Right lobe of liver (tissue), 6 donors: ENCODE measurements at regions not wholly inside any gene's neighbourhood (a gene's known extent, or its start where the extent isn't known, plus 50 kb on each side); places are given as distances from the start of the nearest gene placed in this dataset.

Experiments used
- ATAC-seq, 4 donors: fragments of 200-7000 bp; cut with Tn5 transposase; one replicate each; pipeline ENCODE4 v1.9.1; 2020; ENCODE audit warnings: mild to moderate bottlenecking in 4 of 4, moderate library complexity in 4 of 4
- DNase-seq, 3 donors: peaks; one replicate each; pipeline ENCODE4 v3.0.0-alpha.2; 2020
- H3K27ac ChIP-seq, 3 donors: fragments of 200-600 bp; one replicate each; pipeline ENCODE4 v1.8.0; 2022
- H3K27me3 ChIP-seq, 2 donors: fragments of 200-600 bp; one replicate each; pipeline ENCODE4 v1.8.0; 2022
- H3K36me3 ChIP-seq, 4 donors: fragments of 200-600 bp; sonication (generic) in 1 of 4; one replicate each; pipeline versions ENCODE4 v1.5.1 to v1.8.0; 2017 to 2022; ENCODE audit warnings: control low read depth in 1 of 4
- H3K4me1 ChIP-seq, 4 donors: fragments of 200-600 bp; sonication (generic) in 1 of 4; one replicate each; pipeline versions ENCODE4 v1.5.1 to v1.8.0; 2017 to 2022; ENCODE audit warnings: control low read depth in 1 of 4
- H3K4me3 ChIP-seq, 3 donors: fragments of 200-600 bp; one replicate each; pipeline ENCODE4 v1.8.0; 2022
- H3K9me3 ChIP-seq, 4 donors: fragments of 200-600 bp; sonication (generic) in 1 of 4; one replicate each; pipeline versions ENCODE4 v1.5.1 to v1.8.0; 2017 to 2022; ENCODE audit warnings: control low read depth in 1 of 4
- CTCF ChIP-seq, 4 donors: fragments of 200-600 bp in 3 of 4; fragments of 450-650 bp in 1 of 4; IDR thresholded peaks; one replicate each; pipeline versions ENCODE4 v1.5.1 to v1.8.0; 2016 to 2022; ENCODE audit warnings: antibody characterized with exemption in 4 of 4, mild to moderate bottlenecking in 2 of 4
- POLR2A ChIP-seq: fragments of 450-650 bp; IDR thresholded peaks from one replicate; pipeline ENCODE4 v1.6.1; 2017; ENCODE audit warnings: antibody characterized with exemption, mild to moderate bottlenecking
- WGBS: methylation state at CpG from one replicate; pipeline ENCODE4 v1.1.6; 2018; ENCODE audit warnings: low coverage, low lambda C conversion rate; ENCODE audit not compliant: insufficient coverage; ENCODE audit errors: missing lambda C conversion rate; 5-methylcytosine and 5-hydroxymethylcytosine counted together
- intact Hi-C, 2 donors: fragments of 100-400 bp; cut with DNase I; formaldehyde crosslinking; loops; one replicate each; pipeline versions ENCODE4 v1.11.2 to v1.14.1; 2022
- donor health status: DM: no; HTN: yes; CAD: no.
- donor health status: DM: no; HTN: no; CAD: no.
- donor health status: DM: no; HTN: no; CAD: no.
- donor health status: DM: no; HTN: yes; CAD: no.
- donor health status: DM: no; HTN: yes; CAD: no.

GRCh38 chr5:97363577-97363976, 180.5 kb upstream of the RIOK2 start:
- ATAC-seq, result no peak
- Histone ChIP-seq H3K4me1 (no peaks in the 10 kb centered on the region), H3K36me3 (no peaks in the 10 kb centered on the region), H3K27ac (no peak overlapping the region), H3K9me3 (no peaks in the 10 kb centered on the region), H3K27me3 (no peaks in the 10 kb centered on the region), H3K4me3 (no peak overlapping the region)
- no peak for DNase-seq
- TF ChIP-seq POLR2A (no peak), CTCF (IDR thresholded peaks at IDR 0.05) (no peak)
- intact Hi-C loops, result no loop called here
- 52% methylated on average over 3 of the region's 3 CpGs for WGBS

GRCh38 chr5:97364731-97365130, 181.7 kb upstream of the RIOK2 start:
- Histone ChIP-seq H3K4me1 (no peaks in the 10 kb centered on the region), H3K4me3 (no peak overlapping the region), H3K36me3 (no peaks in the 10 kb centered on the region), H3K27me3 (no peaks in the 10 kb centered on the region), H3K27ac (no peak overlapping the region), H3K9me3 (no peaks in the 10 kb centered on the region)
- no peak for ATAC-seq
- TF ChIP-seq CTCF (IDR thresholded peaks at IDR 0.05) (no peak), POLR2A (no peak)
- intact Hi-C loops, result no loop called here
- WGBS, result 42% methylated on average over 1 of the region's 1 CpG
- DNase-seq, result no peak

GRCh38 chr5:97365163-97365845, 182.3 kb upstream of the RIOK2 start:
- TF ChIP-seq CTCF (IDR thresholded peaks at IDR 0.05) (no peak), POLR2A (no peak)
- no peaks in the 10 kb centered on the region for H3K36me3 ChIP-seq
- no peaks in the 10 kb centered on the region for H3K9me3 ChIP-seq

GRCh38 chr5:97365918-97366317, 182.9 kb upstream of the RIOK2 start:
- Histone ChIP-seq H3K27me3 (no peaks in the 10 kb centered on the region), H3K4me1 (no peaks in the 10 kb centered on the region), H3K9me3 (no peaks in the 10 kb centered on the region), H3K27ac (no peak overlapping the region), H3K4me3 (no peak overlapping the region), H3K36me3 (no peaks in the 10 kb centered on the region)
- 63% methylated on average over 4 of the region's 4 CpGs for WGBS
- no peak for TF ChIP-seq POLR2A
- TF ChIP-seq CTCF (IDR thresholded peaks at IDR 0.05), result no peak
- intact Hi-C loops, result no loop called here
- ATAC-seq (no peak), DNase-seq (no peak)

More at GRCh38 chr5:97365163-97365845, 182.3 kb upstream of the RIOK2 start:
- Histone ChIP-seq H3K27me3 (no peaks in the 10 kb centered on the region), H3K4me3 (no peak overlapping the region), H3K4me1 (no peaks in the 10 kb centered on the region), H3K27ac (no peak overlapping the region)
- DNase-seq (no peak), ATAC-seq (no peak)
- intact Hi-C loops, result no loop called here

GRCh38 chr5:97375959-97376358, 192.9 kb upstream of the RIOK2 start:
- Histone ChIP-seq H3K36me3 (no peaks in the 10 kb centered on the region), H3K27ac (no peak overlapping the region), H3K27me3 (no peaks in the 10 kb centered on the region), H3K4me1 (no peaks in the 10 kb centered on the region), H3K9me3 (no peaks in the 10 kb centered on the region), H3K4me3 (no peak overlapping the region)
- intact Hi-C loops, result no loop called here
- ATAC-seq (no peak), DNase-seq (no peak)
- no peak for TF ChIP-seq CTCF (IDR thresholded peaks at IDR 0.05)
- no peak for TF ChIP-seq POLR2A
